ENCODE measurements at regions not wholly inside any gene's neighbourhood (a gene's known extent, or its start where the extent isn't known, plus 50 kb on each side); places are given as distances from the start of the nearest gene placed in this dataset.

- TF ChIP-seq POLR2A (IDR thresholded peaks at IDR 0.05; ENCODE audit: extremely low read depth, insufficient read length) = no peak
- TF ChIP-seq CTCF (IDR thresholded peaks at IDR 0.05; ENCODE audit: low read depth, low read length) = no peak
- TF ChIP-seq MAX (IDR thresholded peaks at IDR 0.05; ENCODE audit: low read depth, low read length) = no peak
Observed at GRCh38 chr1:91200675-91201074, 178.8 kb upstream of the ZNF644 start.
